HG03066 (cell line): ENCODE measurements at regions not wholly inside any gene's neighbourhood (a gene's known extent, or its start where the extent isn't known, plus 50 kb on each side); places are given as distances from the start of the nearest gene placed in this dataset.
"Not testable (repeated sequence)": the region's sequence is repeated elsewhere in the genome, so short reads cannot be mapped to it uniquely, and the experiment has no call there.

Source experiments
- ATAC-seq: cut with Tn5 transposase; IDR thresholded peaks from one replicate; pipeline ENCODE4 v1.9.1; 2021; ENCODE audit warnings: low read depth; ENCODE audit not compliant: unreplicated experiment

GRCh38 chr5:98163796-98164493, 609.5 kb upstream of the RGMB start:
- ATAC-seq: no peak

DNA sequence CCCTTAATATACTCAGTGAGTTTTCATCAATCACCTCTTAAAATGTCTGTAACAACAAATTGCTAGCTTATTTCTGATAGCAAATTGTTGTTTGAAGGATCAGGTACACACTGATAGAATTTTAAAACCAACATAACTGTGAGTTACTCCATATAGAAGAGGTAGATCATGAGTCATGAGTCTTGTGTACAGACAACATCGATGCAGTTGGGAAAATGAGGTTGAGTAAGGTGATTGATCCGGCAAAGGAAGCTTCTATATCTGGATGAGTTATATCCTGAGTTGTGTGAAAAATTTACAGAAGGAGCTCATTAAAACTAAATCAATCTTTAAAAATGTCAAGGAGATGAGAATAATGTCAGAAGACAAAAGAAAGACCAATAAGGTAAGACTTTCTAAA, 604.6 kb upstream of the RGMB start:
- ATAC-seq: no peak

DNA sequence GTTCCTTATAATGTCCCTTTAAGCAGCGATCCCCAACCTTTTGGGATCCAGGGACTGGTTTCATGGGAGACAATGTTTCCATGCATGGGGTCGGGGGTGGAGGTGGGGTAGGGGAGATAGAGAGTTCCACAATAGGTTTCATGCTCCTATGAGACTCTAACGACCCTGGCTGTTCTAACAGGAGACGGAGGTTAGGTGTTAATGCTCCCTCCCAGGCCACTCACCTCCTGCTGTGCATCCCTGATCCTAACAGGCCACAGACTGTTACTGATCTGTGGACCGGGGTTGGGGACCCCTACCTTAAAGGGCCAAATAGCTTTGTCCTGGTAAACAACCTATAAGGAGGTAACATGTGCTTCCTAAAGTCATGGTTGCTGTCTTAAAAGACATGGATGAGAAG, 602.5 kb upstream of the RGMB start:
- no peak for ATAC-seq

DNA sequence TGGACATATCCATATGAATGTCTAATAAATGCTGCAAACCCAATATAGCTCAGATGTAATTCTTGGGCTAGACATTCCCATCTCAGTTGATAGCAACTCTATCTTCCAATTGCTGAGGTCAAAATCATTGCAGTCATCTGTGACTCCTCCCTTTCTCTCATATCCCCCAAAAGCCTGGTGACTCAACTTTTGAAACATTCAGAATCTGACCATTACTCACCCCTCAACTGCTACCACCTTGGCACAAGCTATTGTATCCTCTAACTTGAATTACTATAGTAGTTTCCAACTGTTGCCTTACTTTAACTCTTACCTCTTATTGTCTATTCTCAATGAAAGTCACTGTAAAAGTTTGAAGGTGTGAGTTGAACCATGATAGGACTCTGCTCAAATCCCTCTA, 600.1 kb upstream of the RGMB start:
- no peak for ATAC-seq

- no peak for ATAC-seq
Observed at GRCh38 chr5:98175474-98175873, 598.0 kb upstream of the RGMB start.

- no peak for ATAC-seq
Observed at GRCh38 chr5:98179791-98180755, 593.4 kb upstream of the RGMB start.

DNA sequence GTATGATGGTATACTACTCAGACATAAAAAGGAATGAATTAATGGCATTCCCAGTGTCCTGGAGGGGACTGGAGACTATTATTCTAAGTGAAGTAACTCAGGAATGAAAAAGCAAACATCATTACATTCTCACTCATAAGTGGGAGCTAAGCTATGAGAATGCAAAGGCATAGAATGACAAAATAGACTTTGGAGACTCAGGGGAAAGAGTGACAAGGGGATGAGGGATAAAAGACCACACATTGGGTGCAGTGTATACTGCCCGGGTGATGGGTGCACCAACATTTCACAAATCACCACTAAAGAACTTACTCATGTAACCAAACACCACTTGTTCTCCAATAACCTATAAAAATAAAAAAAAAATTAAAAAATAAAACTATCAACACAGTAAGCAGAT, 587.3 kb upstream of the RGMB start:
- ATAC-seq: no peak

DNA sequence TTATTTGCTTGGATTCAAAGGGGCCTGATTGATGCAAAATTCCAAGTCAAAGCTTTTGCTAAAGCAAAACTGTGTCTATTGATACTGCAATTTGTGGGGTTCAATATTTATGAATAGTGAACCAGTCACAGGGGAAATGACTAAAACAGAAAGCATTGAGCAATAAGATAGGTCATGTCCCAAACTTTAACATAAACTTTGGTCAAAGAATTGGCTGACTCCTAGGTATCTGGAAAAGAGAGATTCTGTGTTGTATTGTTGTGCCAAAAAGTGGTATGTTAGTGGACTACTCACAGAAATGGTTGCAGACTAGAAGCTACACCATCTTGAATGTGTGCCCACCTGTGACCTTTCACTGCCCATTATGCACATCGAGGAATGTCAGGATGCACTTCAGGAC, 585.5 kb upstream of the RGMB start:
- no peak for ATAC-seq

GRCh38 chr5:98190344-98190743, 583.1 kb upstream of the RGMB start:
- ATAC-seq: not testable (repeated sequence)

DNA sequence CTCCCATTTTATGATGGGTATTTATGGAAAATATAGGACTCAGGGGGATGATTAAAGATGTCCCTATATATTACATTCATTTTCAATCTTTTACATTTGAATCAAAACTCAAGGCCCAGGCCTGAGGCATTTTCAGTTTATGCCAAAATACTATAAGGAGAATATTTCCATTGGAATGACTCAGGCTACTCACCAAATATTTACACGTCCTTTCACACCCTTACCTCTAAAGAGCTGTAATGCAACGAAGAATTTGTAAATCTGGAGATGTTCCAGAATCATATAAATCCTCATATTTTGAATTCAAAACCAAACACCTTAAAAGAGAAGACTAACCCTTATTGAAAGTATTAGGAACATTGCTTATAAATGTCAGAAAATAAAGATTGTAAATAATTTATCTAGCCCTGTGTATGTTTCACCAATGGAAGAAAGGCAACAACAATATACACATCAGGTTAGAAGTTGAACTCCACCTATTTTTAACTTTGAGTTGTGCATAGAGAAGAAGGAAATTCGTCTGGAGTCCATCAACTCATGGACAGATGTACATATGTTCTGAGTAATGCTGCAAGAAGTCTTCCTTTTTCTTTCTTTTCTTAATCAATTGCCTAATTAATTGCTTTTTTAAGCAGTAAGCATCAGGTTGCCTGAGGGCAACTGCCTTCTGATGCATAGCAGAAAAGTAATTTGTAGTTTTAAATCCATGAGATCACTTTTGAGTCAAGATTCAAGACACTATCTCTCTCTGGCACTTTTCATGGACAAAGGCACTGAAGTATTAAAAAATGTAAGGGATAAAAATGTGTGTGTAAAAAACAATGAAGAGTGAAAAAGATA, 579.3 kb upstream of the RGMB start:
- no peak for ATAC-seq

- no peak for ATAC-seq
Observed at GRCh38 chr5:98200726-98201541, 572.5 kb upstream of the RGMB start.

- ATAC-seq: no peak
Observed at GRCh38 chr5:98204798-98205197, 568.7 kb upstream of the RGMB start.

- no peak for ATAC-seq
Observed at GRCh38 chr5:98205691-98206461, 567.6 kb upstream of the RGMB start.

DNA sequence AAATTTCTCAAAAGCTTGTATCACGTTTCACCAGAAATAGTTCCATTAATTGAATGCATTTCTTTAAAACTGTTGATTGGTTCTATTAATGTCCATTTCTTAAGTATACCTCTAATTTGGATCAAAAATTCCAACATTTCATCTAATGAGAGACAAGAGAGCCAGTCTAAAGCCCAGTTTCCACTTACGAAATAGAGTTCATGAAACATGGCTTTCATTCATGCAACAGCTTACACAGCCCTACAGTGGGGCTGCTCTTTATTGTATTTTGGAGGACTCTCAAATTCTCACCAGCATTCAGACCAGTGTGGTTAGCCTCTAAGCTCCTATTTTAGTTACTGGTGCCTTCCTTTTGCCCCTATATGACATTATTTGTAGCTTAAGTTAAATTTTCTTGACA, 566.9 kb upstream of the RGMB start:
- ATAC-seq: no peak

- no peak for ATAC-seq
Observed at GRCh38 chr5:98209418-98209817, 564.0 kb upstream of the RGMB start.

DNA sequence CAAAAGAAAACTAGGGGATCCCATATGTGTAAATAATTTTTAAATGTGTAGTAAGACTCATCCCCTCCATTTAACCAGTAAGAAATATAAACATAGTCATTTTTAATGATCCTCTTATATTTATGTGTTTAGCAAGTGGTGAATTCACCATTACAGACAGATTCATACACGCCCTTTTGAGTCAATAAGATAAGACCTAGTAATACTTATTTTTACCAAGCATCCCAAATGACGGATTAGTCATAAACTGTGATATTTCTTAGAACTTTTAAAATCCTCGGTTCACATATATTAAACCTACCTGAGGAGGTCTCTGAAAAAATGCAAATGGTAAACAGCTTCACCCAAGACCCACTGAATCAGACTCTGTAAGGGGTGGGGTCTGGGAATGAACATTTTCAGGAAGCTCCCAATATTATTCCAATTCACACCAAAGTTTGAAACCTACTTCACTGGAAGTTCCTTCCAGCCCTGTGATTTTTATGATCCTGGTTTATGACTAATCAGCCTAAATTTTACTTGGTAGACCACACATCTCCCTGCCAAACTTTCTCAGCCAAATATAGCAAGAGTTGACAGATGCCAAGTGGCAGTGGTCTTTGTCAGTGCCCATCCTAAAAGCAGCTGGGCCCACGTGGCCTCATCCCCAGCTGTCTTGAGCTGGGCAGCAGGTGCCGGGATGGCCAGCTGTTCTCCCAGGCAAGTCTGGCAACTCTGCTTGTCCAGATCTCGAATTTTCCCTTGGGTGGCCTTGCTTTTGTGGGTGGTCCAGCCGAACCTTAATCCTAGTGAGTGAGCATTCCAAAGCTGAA, 559.0 kb upstream of the RGMB start:
- ATAC-seq: no peak

DNA sequence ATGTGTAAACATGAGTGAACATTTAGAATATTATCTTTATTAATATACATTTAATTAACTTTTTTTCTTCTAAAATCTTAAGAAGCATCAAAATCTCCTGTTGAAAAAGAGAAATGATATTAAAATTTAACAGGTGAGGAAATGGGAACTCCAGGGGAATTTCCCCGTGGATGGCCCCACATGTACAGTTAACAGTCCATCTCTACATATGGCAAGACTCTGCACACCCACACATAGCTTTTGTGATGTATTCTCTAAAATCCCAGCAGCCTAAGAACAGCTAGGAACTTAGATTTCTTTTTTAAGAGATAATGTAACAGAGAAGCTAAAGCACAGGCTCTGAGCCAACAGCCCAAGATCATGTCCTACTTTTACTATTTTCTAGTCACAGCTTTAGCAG, 556.3 kb upstream of the RGMB start:
- ATAC-seq: no peak

- ATAC-seq: no peak
Observed at GRCh38 chr5:98218838-98219237, 554.6 kb upstream of the RGMB start.

GRCh38 chr5:98227489-98227888, 546.0 kb upstream of the RGMB start:
- no peak for ATAC-seq
